Fibroblast of the aortic adventitia (primary cell): ENCODE measurements at regions not wholly inside any gene's neighbourhood (a gene's known extent, or its start where the extent isn't known, plus 50 kb on each side); places are given as distances from the start of the nearest gene placed in this dataset.
A peak's percentile ranks its signal among the peaks of the same experiment; 100 is the strongest.

ENCODE experiments used
- DNase-seq: peaks from one replicate; pipeline ENCODE4 v3.0.0-alpha.2; 2010; ENCODE audit warnings: low read depth
- H3K4me3 ChIP-seq: 2 replicates; pipeline ENCODE4 v1.5.1; 2011; ENCODE audit warnings: low read depth, mild to moderate bottlenecking, control low read depth, low read length, moderate library complexity
- CTCF ChIP-seq: IDR thresholded peaks from 2 replicates; pipeline ENCODE4 v1.5.1; 2011; ENCODE audit warnings: mild to moderate bottlenecking, low read length, control low read depth, inconsistent platforms; ENCODE audit not compliant: insufficient read depth

- no peak overlapping the region for H3K4me3 ChIP-seq
- no peak for TF ChIP-seq CTCF
- DNase-seq = no peak
Measured at GRCh38 chr10:88057720-88058119, 194.3 kb downstream of the PTEN start.

GRCh38 chr10:88058750-88059149, 195.3 kb downstream of the PTEN start:
- no peak for DNase-seq
- no peak for TF ChIP-seq CTCF

GRCh38 chr10:88059190-88059589, 195.8 kb downstream of the PTEN start:
- DNase-seq = no peak
- TF ChIP-seq CTCF = no peak
- H3K4me3 ChIP-seq = no peak overlapping the region

More at GRCh38 chr10:88058750-88059149, 195.3 kb downstream of the PTEN start:
- no peak overlapping the region for H3K4me3 ChIP-seq

GRCh38 chr10:88060762-88061161, 197.3 kb downstream of the PTEN start:
- DNase-seq = no peak
- no peak for TF ChIP-seq CTCF
- no peak overlapping the region for H3K4me3 ChIP-seq

GRCh38 chr10:88062385-88062784, 199.0 kb downstream of the PTEN start:
- H3K4me3 ChIP-seq = no peak overlapping the region
- DNase-seq = no peak
- TF ChIP-seq CTCF = no peak

- H3K4me3 ChIP-seq = no peak overlapping the region
- no peak for TF ChIP-seq CTCF
- DNase-seq = peak; percentile 53
Measured at GRCh38 chr10:88062798-88063472, 199.5 kb downstream of the PTEN start.
